ENCODE measurements at regions not wholly inside any gene's neighbourhood (a gene's known extent, or its start where the extent isn't known, plus 50 kb on each side); places are given as distances from the start of the nearest gene placed in this dataset.

DNA sequence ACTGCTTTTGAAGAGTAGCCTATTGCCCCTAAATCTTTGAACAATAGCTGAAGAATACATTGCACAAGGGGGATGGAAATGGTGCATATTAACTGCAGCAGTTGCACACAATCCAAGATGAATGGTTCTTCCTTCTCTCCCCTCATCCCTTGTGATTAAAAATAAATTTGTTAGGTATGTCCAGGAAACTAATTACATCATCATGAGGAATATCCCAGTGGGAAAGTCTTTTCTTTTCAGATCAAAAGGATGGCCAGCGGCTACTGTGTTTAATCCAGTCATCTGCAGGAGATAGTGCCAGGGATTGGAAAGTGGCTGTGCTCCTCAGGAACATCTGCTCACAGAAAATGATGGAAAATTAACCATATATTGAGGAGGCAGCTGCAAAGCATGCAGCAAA, 508.4 kb upstream of the SEMA6A start:
- H3K4me3 ChIP-seq (replicated peaks; ENCODE audit: low read depth, low read length): no peak overlapping the region
- TF ChIP-seq, protein P1, sequence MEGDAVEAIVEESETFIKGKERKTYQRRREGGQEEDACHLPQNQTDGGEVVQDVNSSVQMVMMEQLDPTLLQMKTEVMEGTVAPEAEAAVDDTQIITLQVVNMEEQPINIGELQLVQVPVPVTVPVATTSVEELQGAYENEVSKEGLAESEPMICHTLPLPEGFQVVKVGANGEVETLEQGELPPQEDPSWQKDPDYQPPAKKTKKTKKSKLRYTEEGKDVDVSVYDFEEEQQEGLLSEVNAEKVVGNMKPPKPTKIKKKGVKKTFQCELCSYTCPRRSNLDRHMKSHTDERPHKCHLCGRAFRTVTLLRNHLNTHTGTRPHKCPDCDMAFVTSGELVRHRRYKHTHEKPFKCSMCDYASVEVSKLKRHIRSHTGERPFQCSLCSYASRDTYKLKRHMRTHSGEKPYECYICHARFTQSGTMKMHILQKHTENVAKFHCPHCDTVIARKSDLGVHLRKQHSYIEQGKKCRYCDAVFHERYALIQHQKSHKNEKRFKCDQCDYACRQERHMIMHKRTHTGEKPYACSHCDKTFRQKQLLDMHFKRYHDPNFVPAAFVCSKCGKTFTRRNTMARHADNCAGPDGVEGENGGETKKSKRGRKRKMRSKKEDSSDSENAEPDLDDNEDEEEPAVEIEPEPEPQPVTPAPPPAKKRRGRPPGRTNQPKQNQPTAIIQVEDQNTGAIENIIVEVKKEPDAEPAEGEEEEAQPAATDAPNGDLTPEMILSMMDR (IDR thresholded peaks at IDR 0.05; ENCODE audit: low read length, missing control alignments): no peak
- DNase-seq (ENCODE audit: low read depth): no peak

- peak; percentile 26 for DNase-seq (ENCODE audit: low read depth)
- no peak overlapping the region for H3K4me3 ChIP-seq (replicated peaks; ENCODE audit: low read depth, low read length)
- TF ChIP-seq, protein P1 (IDR thresholded peaks at IDR 0.05; ENCODE audit: low read length, missing control alignments): peak; percentile 51
Measured at GRCh38 chr5:117077142-117077541, 502.5 kb upstream of the SEMA6A start.

- DNase-seq (ENCODE audit: low read depth): no peak
- TF ChIP-seq, protein P1 (IDR thresholded peaks at IDR 0.05; ENCODE audit: low read length, missing control alignments): no peak
Measured at GRCh38 chr5:117072439-117072838, 497.8 kb upstream of the SEMA6A start.

GRCh38 chr5:117065800-117066199, 491.2 kb upstream of the SEMA6A start:
- no peak overlapping the region for H3K4me3 ChIP-seq (replicated peaks; ENCODE audit: low read depth, low read length)
- no peak for DNase-seq (ENCODE audit: low read depth)
- TF ChIP-seq, protein P1 (IDR thresholded peaks at IDR 0.05; ENCODE audit: low read length, missing control alignments): no peak

More at GRCh38 chr5:117072439-117072838, 497.8 kb upstream of the SEMA6A start:
- no peak overlapping the region for H3K4me3 ChIP-seq (replicated peaks; ENCODE audit: low read depth, low read length)

DNA sequence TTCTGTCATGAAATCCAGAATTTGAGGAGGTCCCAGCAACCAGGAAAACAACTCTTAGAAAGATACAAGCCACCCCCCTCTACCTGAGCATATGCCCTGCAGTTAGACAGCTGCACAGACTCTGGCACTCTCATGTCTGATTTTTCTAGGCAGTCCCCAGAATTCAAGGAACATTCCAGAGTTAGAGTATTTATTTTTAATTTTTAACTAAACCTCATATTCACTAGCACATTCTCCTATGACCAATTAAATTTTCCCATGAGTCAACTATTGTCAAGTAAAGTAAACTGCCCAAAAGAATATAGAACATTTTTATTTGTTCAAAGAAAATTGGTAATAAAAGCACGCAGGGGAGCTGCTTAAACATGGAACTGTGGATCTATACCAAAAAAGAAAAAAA, 490.5 kb upstream of the SEMA6A start:
- no peak for DNase-seq (ENCODE audit: low read depth)
- no peak overlapping the region for H3K4me3 ChIP-seq (replicated peaks; ENCODE audit: low read depth, low read length)
- TF ChIP-seq, protein P1 (IDR thresholded peaks at IDR 0.05; ENCODE audit: low read length, missing control alignments): no peak

DNA sequence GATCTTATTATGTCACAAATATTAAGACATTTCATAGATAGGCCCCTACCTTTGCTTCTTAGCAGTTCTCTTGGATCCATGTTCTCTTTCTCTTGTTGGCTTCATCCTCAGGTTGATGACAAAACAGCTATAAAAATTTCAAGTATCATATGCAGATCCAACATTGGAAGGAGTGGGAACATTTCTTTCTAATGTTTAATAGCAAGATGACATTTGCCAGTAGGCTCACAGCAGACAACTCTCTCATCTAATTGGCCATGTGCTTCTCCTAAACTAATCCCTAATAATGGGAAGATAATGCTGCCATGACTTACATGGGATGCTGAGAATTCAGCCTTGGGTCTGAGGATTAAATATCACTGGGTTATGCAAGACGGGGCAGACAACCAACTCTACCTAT, 485.5 kb upstream of the SEMA6A start:
- DNase-seq (ENCODE audit: low read depth): no peak
- H3K4me3 ChIP-seq (replicated peaks; ENCODE audit: low read depth, low read length): no peak overlapping the region
- TF ChIP-seq, protein P1 (IDR thresholded peaks at IDR 0.05; ENCODE audit: low read length, missing control alignments): no peak

GRCh38 chr5:117058740-117059139, 484.1 kb upstream of the SEMA6A start:
- no peak overlapping the region for H3K4me3 ChIP-seq (replicated peaks; ENCODE audit: low read depth, low read length)

More at GRCh38 chr5:117058740-117059139, 484.1 kb upstream of the SEMA6A start:
- TF ChIP-seq, protein P1 (IDR thresholded peaks at IDR 0.05; ENCODE audit: low read length, missing control alignments): no peak
- no peak for DNase-seq (ENCODE audit: low read depth)
